IPS-15b (cell line): ENCODE measurements at regions not wholly inside any gene's neighbourhood (a gene's known extent, or its start where the extent isn't known, plus 50 kb on each side); places are given as distances from the start of the nearest gene placed in this dataset.

ENCODE experiments used
- H3K27me3 ChIP-seq: one replicate; pipeline ENCODE4 v1.6.1; 2013; ENCODE audit warnings: low read length; ENCODE audit not compliant: control insufficient read depth, insufficient read depth
- H3K36me3 ChIP-seq: one replicate; pipeline ENCODE4 v1.6.1; 2013; ENCODE audit warnings: low read length; ENCODE audit not compliant: control insufficient read depth, insufficient read depth
- H3K4me1 ChIP-seq: one replicate; pipeline ENCODE4 v1.6.1; 2013; ENCODE audit warnings: mild to moderate bottlenecking, low read length; ENCODE audit not compliant: control insufficient read depth, insufficient read depth
- H3K4me3 ChIP-seq: one replicate; pipeline ENCODE4 v1.5.1; 2013; ENCODE audit warnings: low read depth, low read length
- H3K9ac ChIP-seq: one replicate; pipeline ENCODE4 v1.6.1; 2013; ENCODE audit warnings: low read depth, mild to moderate bottlenecking, low read length
- H3K9me3 ChIP-seq: one replicate; pipeline ENCODE4 v1.6.1; 2013; ENCODE audit warnings: mild to moderate bottlenecking, low read length; ENCODE audit not compliant: control insufficient read depth, insufficient read depth

DNA sequence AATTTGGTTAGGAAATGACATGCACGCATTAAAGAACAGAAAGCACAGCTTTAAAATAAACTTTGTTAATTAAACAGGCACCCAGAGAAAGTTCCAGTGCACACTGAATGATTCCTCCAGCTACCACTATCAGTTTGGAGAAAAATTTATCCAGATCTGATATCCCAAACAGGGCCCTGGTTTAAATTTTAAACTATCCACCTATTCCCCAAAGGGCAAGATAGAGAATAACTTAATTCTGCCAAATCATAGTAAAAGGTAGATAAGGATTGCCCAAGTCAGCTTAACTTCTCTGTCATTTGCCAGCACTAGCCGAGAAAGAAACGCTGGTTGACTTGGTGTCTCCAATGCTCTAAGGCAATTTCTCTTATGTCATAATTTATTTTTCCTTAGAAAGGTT is 321.9 kb upstream of the PKDCC start:
- Histone ChIP-seq H3K27me3 (no peaks in the 10 kb centered on the region), H3K36me3 (no peaks in the 10 kb centered on the region), H3K9me3 (no peaks in the 10 kb centered on the region), H3K9ac (no peak overlapping the region), H3K4me1 (peaks cover 2% of the 10 kb centered on the region), H3K4me3 (no peak overlapping the region)

DNA sequence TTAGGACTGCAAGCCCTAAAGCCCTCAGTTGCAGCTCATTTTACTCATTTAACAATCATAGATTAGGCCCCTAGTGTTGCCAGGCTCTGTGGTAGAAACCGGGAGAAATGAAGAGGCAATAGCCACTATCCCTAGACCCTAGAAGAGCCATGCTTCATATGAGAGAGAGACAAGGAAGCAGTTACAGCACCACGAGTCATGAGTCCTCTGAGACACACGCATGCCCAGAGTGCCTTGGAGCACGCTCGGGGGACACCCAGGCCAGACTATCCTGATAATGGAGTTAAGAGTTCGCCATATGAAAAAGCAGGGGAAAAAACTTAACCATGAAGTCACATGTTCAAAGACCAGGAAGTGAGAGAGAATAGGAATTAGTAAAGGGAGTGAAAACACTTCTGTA is 321.5 kb upstream of the PKDCC start:
- Histone ChIP-seq H3K36me3 (no peaks in the 10 kb centered on the region), H3K27me3 (no peaks in the 10 kb centered on the region), H3K9me3 (no peaks in the 10 kb centered on the region), H3K4me1 (peaks cover 2% of the 10 kb centered on the region), H3K9ac (no peak overlapping the region), H3K4me3 (no peak overlapping the region)

DNA sequence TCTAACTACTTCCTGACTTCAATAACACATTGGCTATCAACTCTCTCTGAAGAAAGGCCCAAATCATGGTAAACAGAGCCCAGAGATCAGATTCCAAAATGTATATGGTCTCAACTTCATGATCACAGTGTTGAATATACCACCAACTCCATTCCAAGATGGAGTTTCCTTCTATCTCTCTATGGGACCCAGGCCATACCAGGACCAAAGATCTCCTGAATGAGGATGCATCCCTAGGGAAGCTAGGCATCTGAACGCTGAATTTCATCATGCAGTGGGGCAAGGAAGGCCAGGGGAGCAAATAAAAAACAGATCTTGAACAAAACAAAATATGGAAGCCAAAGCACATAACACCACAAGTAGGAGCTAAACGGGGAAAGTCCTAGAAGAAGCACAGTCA is 320.7 kb upstream of the PKDCC start:
- H3K36me3 ChIP-seq, result no peaks in the 10 kb centered on the region
- peaks cover 2% of the 10 kb centered on the region for H3K4me1 ChIP-seq
- H3K4me3 ChIP-seq, result no peak overlapping the region
- H3K9me3 ChIP-seq, result no peaks in the 10 kb centered on the region
- no peaks in the 10 kb centered on the region for H3K27me3 ChIP-seq
- H3K9ac ChIP-seq, result no peak overlapping the region

DNA sequence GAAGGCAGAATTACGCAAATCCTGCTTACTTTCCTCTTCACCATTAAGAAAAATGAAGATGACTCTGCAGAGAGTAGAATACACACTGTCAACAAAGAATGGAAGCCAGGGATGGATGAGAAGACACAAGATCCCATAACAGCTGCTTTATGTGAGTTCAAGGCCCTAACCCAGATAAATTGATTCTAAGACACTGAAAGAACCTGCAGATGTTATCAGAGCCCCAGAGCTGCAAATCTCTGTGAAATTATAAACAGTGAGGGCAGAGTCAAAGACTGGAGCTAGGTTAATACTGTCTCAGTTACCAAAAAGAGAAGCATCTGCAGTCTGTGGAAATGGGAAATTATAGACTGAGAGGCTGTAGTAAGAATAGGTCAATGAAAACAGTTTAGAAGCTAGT is 320.1 kb upstream of the PKDCC start:
- H3K27me3 ChIP-seq, result no peaks in the 10 kb centered on the region
- no peak overlapping the region for H3K4me3 ChIP-seq
- peaks cover 2% of the 10 kb centered on the region for H3K4me1 ChIP-seq
- H3K9ac ChIP-seq, result no peak overlapping the region
- no peaks in the 10 kb centered on the region for H3K9me3 ChIP-seq
- H3K36me3 ChIP-seq, result no peaks in the 10 kb centered on the region

DNA sequence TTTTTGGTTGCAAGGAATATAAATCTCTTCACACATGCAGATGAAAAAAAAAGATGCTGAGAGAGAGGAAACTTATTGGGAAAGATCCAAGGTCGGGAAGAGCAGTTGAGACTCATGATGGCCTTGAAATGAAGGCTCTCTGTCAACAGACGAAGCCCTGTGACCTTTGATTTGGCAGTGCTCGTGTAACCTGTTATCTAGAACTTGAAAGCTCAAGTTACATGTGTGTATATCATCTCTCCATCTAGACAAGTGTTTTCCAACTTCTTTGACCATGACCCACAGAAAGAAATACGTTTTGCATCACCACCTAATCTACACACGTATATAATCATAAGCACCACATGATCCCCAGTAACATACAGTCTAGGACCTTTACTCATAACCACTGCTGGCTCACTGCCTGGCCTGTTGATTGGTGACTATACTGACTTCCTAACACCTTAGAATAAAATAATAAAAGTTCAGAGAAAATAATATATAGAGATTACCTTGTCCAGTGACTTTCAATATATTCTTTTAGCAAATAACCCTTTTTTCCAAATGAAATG is 319.0 kb upstream of the PKDCC start:
- H3K36me3 ChIP-seq, result no peaks in the 10 kb centered on the region
- H3K4me3 ChIP-seq, result no peak overlapping the region
- no peak overlapping the region for H3K9ac ChIP-seq
- H3K27me3 ChIP-seq, result no peaks in the 10 kb centered on the region
- H3K4me1 ChIP-seq, result no peaks in the 10 kb centered on the region
- H3K9me3 ChIP-seq, result no peaks in the 10 kb centered on the region

DNA sequence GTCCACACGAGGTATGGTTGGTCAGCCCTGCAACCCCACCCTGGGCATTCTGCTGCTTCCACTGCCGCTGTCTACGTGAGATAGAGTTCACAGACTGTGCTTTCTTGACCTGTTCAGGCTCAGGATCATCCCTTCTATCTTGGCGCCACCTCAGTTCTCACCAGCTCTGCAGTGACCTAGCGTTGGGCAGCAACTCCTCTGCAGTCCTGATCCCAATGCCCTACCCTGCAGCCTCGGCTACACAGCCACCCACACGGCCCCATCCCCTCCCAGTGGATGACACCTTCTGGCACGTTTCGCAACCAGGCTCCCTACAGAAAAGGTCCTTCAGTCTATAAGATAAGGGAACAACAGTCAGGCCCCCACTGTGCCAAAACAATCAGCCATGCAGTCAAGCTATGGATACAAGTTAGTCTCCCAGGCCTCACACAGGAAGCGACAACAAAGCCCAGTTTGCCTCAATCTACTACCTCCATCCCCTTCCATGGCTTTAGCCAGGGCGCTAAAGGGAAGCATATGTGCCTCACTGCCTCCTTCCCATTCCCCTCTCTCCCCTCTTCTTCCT is 317.9 kb upstream of the PKDCC start:
- H3K4me3 ChIP-seq, result no peak overlapping the region
- no peak overlapping the region for H3K9ac ChIP-seq
- H3K9me3 ChIP-seq, result no peaks in the 10 kb centered on the region
- no peaks in the 10 kb centered on the region for H3K36me3 ChIP-seq
- H3K27me3 ChIP-seq, result no peaks in the 10 kb centered on the region
- H3K4me1 ChIP-seq, result no peaks in the 10 kb centered on the region

DNA sequence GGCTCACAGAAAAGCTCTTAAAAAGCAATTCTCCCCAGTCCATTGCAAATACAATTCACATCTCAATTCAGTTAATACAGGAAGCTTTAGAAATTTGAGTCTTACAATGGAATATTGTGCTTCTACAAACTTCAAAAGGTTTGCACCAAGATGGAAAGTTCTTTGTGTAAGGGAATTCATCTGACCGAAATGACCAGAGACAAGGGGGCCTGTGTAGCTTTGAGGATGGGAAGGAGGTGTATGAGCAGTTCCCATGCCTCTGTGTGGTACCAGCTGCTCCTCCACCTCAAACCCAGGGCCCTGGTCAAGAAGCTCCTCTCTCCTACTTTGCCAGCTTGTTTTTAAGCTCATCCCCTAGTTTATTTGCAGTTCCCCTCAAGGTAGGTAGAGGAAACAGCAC is 312.8 kb upstream of the PKDCC start:
- H3K4me3 ChIP-seq, result no peak overlapping the region
- no peak overlapping the region for H3K9ac ChIP-seq
- no peaks in the 10 kb centered on the region for H3K4me1 ChIP-seq
- no peaks in the 10 kb centered on the region for H3K36me3 ChIP-seq
- H3K27me3 ChIP-seq, result no peaks in the 10 kb centered on the region
- H3K9me3 ChIP-seq, result no peaks in the 10 kb centered on the region

DNA sequence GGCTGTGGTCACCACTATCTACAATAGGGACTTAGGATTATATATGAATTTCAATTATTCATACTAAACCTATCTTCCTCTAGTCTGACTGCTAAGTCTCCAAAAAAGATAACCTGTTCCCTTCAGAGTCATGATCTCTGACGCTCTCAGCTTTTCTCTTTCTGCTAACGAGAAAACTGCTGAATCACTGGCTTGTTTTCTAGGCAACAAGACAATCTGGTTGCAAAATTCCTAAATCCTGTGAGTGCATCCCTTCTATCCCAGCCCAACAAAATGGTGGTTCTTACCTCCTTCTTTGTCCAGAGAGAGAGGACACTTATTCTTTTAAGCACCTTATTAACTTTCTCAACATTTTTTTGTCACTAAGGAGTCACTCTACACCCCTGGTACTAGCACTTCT is 312.3 kb upstream of the PKDCC start:
- Histone ChIP-seq H3K4me3 (no peak overlapping the region), H3K9ac (no peak overlapping the region), H3K27me3 (no peaks in the 10 kb centered on the region), H3K4me1 (no peaks in the 10 kb centered on the region), H3K9me3 (no peaks in the 10 kb centered on the region), H3K36me3 (no peaks in the 10 kb centered on the region)

DNA sequence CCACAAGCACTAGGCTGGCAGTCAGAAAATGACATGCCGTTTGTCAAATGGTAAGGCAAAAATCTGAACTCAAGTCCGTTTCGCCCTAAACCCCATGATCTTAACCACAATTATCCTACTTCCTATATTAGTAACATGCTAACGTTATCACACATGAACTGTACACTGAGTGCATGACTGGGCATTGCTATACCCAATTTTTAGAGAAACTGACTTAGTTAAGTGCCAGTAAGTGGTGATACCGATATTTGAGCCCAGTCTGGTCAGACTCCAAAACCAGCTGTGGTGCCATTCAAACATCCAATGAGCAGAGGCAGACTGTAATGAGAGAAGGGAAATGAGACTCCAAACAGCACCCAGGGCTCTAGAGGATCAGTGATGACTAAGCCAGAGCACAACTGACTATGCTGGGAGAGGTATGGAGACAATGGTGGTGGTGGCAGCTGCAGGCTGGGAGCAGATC is 311.7 kb upstream of the PKDCC start:
- H3K27me3 ChIP-seq, result no peaks in the 10 kb centered on the region
- H3K4me3 ChIP-seq, result no peak overlapping the region
- H3K4me1 ChIP-seq, result no peaks in the 10 kb centered on the region
- no peak overlapping the region for H3K9ac ChIP-seq
- H3K9me3 ChIP-seq, result no peaks in the 10 kb centered on the region
- no peaks in the 10 kb centered on the region for H3K36me3 ChIP-seq

DNA sequence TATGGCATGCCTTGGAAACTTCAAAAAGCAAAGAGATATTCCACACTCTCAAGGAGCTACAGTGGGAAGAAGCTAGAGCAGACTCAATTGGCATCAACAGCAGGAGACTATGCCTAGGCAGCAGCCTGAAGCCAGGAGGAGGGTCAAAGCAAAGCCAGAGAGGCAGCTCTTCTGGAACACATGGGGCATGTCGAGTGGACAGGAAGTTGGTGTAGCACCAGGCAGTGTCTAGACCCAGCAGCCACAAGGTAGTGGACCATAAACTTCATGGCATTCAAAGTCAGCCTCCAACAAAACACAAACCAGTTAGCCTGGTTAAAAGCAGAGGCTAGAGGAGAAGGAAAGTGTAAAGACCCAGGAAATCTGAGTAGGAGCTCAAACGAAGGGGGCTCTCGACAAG is 311.2 kb upstream of the PKDCC start:
- H3K36me3 ChIP-seq, result no peaks in the 10 kb centered on the region
- H3K4me3 ChIP-seq, result no peak overlapping the region
- H3K9me3 ChIP-seq, result no peaks in the 10 kb centered on the region
- no peak overlapping the region for H3K9ac ChIP-seq
- no peaks in the 10 kb centered on the region for H3K27me3 ChIP-seq
- H3K4me1 ChIP-seq, result no peaks in the 10 kb centered on the region

DNA sequence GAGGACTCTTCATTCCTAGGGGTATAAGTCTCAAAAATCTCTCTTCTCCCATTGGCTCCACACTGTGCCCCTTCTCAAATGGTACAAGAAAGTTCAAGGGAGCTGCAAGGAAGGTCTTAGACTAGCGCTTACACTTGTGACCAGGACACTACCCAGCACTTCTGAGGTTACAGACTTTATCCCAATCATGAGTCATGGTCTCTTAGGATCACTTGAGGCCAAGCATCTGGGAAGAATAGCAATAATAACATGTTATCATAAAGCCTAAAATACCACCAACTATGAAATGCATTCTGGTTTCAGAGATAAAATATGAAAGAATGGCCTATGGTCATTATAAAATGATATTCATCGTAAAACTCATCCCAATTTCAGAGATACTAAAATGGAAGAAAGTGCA is 309.9 kb upstream of the PKDCC start:
- Histone ChIP-seq H3K36me3 (no peaks in the 10 kb centered on the region), H3K9ac (no peak overlapping the region), H3K27me3 (no peaks in the 10 kb centered on the region), H3K4me1 (no peaks in the 10 kb centered on the region), H3K9me3 (no peaks in the 10 kb centered on the region), H3K4me3 (no peak overlapping the region)

DNA sequence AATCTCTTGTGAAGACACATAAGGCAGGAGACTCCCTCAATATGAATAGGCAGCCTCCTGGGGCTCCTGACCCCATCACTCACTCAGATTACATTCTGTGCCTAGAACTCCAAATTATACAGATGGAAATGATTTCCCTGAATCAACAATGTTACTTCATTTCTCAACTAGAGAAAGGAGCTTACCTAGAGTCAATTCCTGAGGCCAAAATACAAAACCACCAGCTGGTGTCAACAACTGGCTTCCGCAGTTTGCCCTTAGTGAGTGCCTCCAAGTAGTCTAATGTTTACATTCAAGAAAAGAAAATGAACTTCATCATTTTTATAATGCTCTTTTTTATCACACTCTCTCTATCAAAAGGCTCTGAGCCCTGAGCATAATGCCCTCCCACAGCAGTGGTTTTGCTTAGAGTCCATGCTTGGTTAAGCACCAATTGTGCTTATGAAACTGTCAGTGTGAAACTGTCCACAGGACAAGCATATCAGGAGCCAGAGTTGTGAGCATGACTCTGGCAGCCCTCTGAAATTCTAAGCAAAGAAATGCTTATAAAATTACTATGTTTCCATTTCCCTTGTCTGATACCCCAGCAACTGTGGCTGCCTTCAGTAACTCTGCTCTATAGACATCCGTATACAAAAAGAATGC is 305.7 kb upstream of the PKDCC start:
- Histone ChIP-seq H3K36me3 (no peaks in the 10 kb centered on the region), H3K9ac (no peak overlapping the region), H3K4me1 (no peaks in the 10 kb centered on the region), H3K9me3 (no peaks in the 10 kb centered on the region), H3K4me3 (no peak overlapping the region), H3K27me3 (no peaks in the 10 kb centered on the region)
